HG02938 (cell line): ENCODE measurements at regions not wholly inside any gene's neighbourhood (a gene's known extent, or its start where the extent isn't known, plus 50 kb on each side); places are given as distances from the start of the nearest gene placed in this dataset.

Experiments
- ATAC-seq: cut with Tn5 transposase; IDR thresholded peaks from one replicate; pipeline ENCODE4 v1.9.1; 2021; ENCODE audit warnings: mild to moderate bottlenecking, moderate library complexity; ENCODE audit not compliant: unreplicated experiment

GRCh38 chr14:100399052-100399849 lies 76.1 kb downstream of the SLC25A47 start:
- no peak for ATAC-seq

- no peak for ATAC-seq
Measured at GRCh38 chr14:100400115-100400514, 77.0 kb downstream of the SLC25A47 start.

GRCh38 chr14:100401031-100401692 lies 78.0 kb downstream of the SLC25A47 start:
- ATAC-seq, result no peak

- ATAC-seq, result no peak
Measured at GRCh38 chr14:100401792-100402191, 78.7 kb downstream of the SLC25A47 start.

GRCh38 chr14:100402631-100403030 lies 79.5 kb downstream of the SLC25A47 start:
- ATAC-seq, result no peak

- no peak for ATAC-seq
Measured at GRCh38 chr14:100403105-100403504, 80.0 kb downstream of the SLC25A47 start.

- ATAC-seq, result no peak
Measured at GRCh38 chr14:100403802-100404365, 80.7 kb downstream of the SLC25A47 start.

- ATAC-seq, result no peak
Measured at GRCh38 chr14:100404419-100404818, 81.3 kb downstream of the SLC25A47 start.

GRCh38 chr14:100405760-100406455 lies 82.8 kb downstream of the SLC25A47 start:
- ATAC-seq, result no peak

- ATAC-seq, result no peak
Measured at GRCh38 chr14:100406505-100407131, 83.5 kb downstream of the SLC25A47 start.

GRCh38 chr14:100407376-100408102 lies 84.4 kb downstream of the SLC25A47 start:
- ATAC-seq, result no peak

GRCh38 chr14:100408350-100409002 lies 85.3 kb downstream of the SLC25A47 start:
- ATAC-seq, result no peak

- ATAC-seq, result no peak
Measured at GRCh38 chr14:100409003-100409360, 85.8 kb downstream of the SLC25A47 start.

- ATAC-seq, result no peak
Measured at GRCh38 chr14:100409651-100410050, 86.5 kb downstream of the SLC25A47 start.

- ATAC-seq, result no peak
Measured at GRCh38 chr14:100410056-100410565, 87.0 kb downstream of the SLC25A47 start.

- ATAC-seq, result no peak
Measured at GRCh38 chr14:100413699-100414098, 90.6 kb downstream of the SLC25A47 start.

GRCh38 chr14:100415226-100415625 lies 92.1 kb downstream of the SLC25A47 start:
- ATAC-seq, result no peak

- ATAC-seq, result no peak
Measured at GRCh38 chr14:100416081-100416680, 93.0 kb downstream of the SLC25A47 start.
